AG10803 (cell line): ENCODE measurements at regions not wholly inside any gene's neighbourhood (a gene's known extent, or its start where the extent isn't known, plus 50 kb on each side); places are given as distances from the start of the nearest gene placed in this dataset.

Source experiments
- DNase-seq: peaks from one replicate; pipeline ENCODE4 v3.0.0; 2010; ENCODE audit warnings: low read depth
- H3K4me3 ChIP-seq: 2 replicates; pipeline ENCODE4 v1.5.1; 2011; ENCODE audit warnings: mild to moderate bottlenecking, low read length, control low read depth
- CTCF ChIP-seq: conservative IDR thresholded peaks from 2 replicates; pipeline ENCODE4 v1.5.1; 2011; ENCODE audit warnings: mild to moderate bottlenecking, low read length, control low read depth, inconsistent platforms

GRCh38 chr4:57424232-57424897, 314.2 kb upstream of the IGFBP7 start:
- DNase-seq = peak; percentile 80
- no peak overlapping the region for H3K4me3 ChIP-seq
- no peak for TF ChIP-seq CTCF

- DNase-seq = no peak
- H3K4me3 ChIP-seq = no peak overlapping the region
- no peak for TF ChIP-seq CTCF
Observed at GRCh38 chr4:57418133-57418532, 307.9 kb upstream of the IGFBP7 start.

- no peak for TF ChIP-seq CTCF
- no peak overlapping the region for H3K4me3 ChIP-seq
- no peak for DNase-seq
Observed at GRCh38 chr4:57412259-57413054, 302.3 kb upstream of the IGFBP7 start.

GRCh38 chr4:57410331-57411052, 300.3 kb upstream of the IGFBP7 start:
- no peak for TF ChIP-seq CTCF
- no peak overlapping the region for H3K4me3 ChIP-seq
- peak; percentile 34 for DNase-seq

- no peak for TF ChIP-seq CTCF
- H3K4me3 ChIP-seq = no peak overlapping the region
- peak; percentile 41 for DNase-seq
Observed at GRCh38 chr4:57405359-57405758, 295.2 kb upstream of the IGFBP7 start.

GRCh38 chr4:57404483-57404882, 294.3 kb upstream of the IGFBP7 start:
- no peak for TF ChIP-seq CTCF
- no peak for DNase-seq
- H3K4me3 ChIP-seq = no peak overlapping the region

- no peak for DNase-seq
- TF ChIP-seq CTCF = no peak
- H3K4me3 ChIP-seq = no peak overlapping the region
Observed at GRCh38 chr4:57403591-57403990, 293.4 kb upstream of the IGFBP7 start.
